Hepatocyte (in vitro differentiated cells): ENCODE measurements at regions not wholly inside any gene's neighbourhood (a gene's known extent, or its start where the extent isn't known, plus 50 kb on each side); places are given as distances from the start of the nearest gene placed in this dataset.

ENCODE experiments used
- EZH2 ChIP-seq: fragments of 200-600 bp; sonication (generic); IDR thresholded peaks from 2 replicates; pipeline ENCODE4 v1.6.1; 2016; ENCODE audit warnings: antibody characterized with exemption, mild to moderate bottlenecking, borderline replicate concordance
- EZH2phosphoT487 ChIP-seq: fragments of 200-600 bp; sonication (generic); IDR thresholded peaks from one replicate; pipeline ENCODE4 v1.6.1; 2018; ENCODE audit warnings: antibody characterized with exemption, mild to moderate bottlenecking, low read depth, moderate library complexity; ENCODE audit not compliant: unreplicated experiment, severe bottlenecking
- TF ChIP-seq, protein P1 (sequence below): fragments of 200-600 bp; sonication (generic); IDR thresholded peaks from 2 replicates; pipeline ENCODE4 v1.5.1; 2016; ENCODE audit warnings: antibody characterized with exemption, mild to moderate bottlenecking; ENCODE audit not compliant: poor library complexity

DNA sequence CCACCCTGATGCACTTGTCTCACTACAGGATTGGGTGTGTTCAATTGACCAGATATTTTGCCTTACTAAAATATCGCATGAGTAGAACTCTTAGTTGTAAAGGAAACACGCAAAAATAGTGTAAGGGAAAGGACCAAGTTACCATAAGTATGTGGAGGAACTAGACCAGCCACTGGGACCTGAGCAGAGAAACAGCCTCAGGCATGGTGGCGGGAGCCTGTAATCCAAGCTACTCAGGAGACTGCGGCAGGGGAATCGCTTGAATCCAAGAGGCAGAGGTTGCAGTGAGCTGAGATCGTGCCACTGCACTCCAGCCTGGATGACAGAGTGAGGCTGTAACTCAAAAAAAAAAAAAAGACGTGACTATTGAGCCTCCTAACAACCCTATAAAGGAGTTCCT, 117.9 kb upstream of the SPATA31C2 start:
- TF ChIP-seq, protein P1, sequence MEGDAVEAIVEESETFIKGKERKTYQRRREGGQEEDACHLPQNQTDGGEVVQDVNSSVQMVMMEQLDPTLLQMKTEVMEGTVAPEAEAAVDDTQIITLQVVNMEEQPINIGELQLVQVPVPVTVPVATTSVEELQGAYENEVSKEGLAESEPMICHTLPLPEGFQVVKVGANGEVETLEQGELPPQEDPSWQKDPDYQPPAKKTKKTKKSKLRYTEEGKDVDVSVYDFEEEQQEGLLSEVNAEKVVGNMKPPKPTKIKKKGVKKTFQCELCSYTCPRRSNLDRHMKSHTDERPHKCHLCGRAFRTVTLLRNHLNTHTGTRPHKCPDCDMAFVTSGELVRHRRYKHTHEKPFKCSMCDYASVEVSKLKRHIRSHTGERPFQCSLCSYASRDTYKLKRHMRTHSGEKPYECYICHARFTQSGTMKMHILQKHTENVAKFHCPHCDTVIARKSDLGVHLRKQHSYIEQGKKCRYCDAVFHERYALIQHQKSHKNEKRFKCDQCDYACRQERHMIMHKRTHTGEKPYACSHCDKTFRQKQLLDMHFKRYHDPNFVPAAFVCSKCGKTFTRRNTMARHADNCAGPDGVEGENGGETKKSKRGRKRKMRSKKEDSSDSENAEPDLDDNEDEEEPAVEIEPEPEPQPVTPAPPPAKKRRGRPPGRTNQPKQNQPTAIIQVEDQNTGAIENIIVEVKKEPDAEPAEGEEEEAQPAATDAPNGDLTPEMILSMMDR: no peak
- TF ChIP-seq EZH2 (no peak), EZH2phosphoT487 (no peak)
